ENCODE measurements at regions not wholly inside any gene's neighbourhood (a gene's known extent, or its start where the extent isn't known, plus 50 kb on each side); places are given as distances from the start of the nearest gene placed in this dataset.

DNA sequence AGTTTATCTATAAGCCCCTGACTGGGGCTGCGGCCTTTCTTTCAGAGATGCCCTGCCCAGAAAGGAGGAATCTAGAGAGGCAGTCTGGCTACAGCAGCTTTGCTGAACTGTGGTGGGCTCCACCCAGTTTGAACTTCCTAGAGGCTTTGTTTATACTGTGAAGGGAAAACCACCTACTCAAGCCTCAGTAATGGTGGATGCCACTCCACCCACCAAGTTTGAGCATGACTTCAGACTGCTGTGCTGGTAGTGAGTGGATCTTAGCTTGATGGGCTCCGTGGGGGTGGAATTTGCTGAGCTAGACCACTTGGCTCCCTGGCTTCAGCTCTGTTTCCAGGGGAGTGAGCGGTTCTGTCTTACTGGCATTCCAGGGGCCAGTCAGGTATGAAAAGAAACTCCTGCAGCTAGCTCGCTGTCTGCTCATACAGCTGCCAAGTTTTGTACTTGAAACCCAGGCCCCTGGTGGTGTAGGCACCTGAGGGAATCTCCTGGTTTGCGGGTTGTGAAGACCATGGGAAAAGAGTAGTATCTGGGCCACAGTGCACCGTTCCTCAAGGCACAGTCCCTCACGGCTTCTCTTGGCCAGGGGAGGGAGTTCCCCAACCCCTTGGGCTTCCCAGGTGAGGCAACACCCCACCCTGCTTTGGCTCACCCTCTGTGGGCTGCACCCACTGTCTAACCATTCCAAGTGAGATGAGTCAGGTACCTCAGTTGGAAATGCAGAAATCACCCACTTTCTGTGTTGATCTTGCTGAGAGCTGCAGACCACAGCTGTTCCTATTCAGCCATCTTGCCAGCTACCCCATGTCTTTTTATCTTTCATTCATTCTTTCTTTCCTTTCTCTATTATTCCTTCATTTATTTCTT, 211.8 kb upstream of the C9orf72 start:
- no peak for TF ChIP-seq POLR2A (IDR thresholded peaks at IDR 0.05)
- TF ChIP-seq, protein P1, sequence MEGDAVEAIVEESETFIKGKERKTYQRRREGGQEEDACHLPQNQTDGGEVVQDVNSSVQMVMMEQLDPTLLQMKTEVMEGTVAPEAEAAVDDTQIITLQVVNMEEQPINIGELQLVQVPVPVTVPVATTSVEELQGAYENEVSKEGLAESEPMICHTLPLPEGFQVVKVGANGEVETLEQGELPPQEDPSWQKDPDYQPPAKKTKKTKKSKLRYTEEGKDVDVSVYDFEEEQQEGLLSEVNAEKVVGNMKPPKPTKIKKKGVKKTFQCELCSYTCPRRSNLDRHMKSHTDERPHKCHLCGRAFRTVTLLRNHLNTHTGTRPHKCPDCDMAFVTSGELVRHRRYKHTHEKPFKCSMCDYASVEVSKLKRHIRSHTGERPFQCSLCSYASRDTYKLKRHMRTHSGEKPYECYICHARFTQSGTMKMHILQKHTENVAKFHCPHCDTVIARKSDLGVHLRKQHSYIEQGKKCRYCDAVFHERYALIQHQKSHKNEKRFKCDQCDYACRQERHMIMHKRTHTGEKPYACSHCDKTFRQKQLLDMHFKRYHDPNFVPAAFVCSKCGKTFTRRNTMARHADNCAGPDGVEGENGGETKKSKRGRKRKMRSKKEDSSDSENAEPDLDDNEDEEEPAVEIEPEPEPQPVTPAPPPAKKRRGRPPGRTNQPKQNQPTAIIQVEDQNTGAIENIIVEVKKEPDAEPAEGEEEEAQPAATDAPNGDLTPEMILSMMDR (IDR thresholded peaks at IDR 0.05): no peak

Data from right lobe of liver (tissue), 4 donors.